K562 (cell line): ENCODE measurements at regions not wholly inside any gene's neighbourhood (a gene's known extent, or its start where the extent isn't known, plus 50 kb on each side); places are given as distances from the start of the nearest gene placed in this dataset.

Source experiments
- ATAC-seq: fragments of 200-7000 bp; cut with Tn5 transposase; 3 replicates; pipeline ENCODE4 v1.9.1; 2020; ENCODE audit warnings: moderate library complexity
- BruUV-seq: library from RNA; stranded (reverse); fragments of 400-500 nt; replicated peaks from 2 replicates; lab custom pipeline; 2021; lab: Mats Ljungman, UMichigan
- CTCF ChIA-PET: fragments of 300-600 bp; formaldehyde crosslinking; extraction: SDS; loops from one replicate; lab custom pipeline; 2021; ENCODE audit warnings: low intra/inter-chr PET ratio; lab: Yijun Ruan, JAX
- POLR2A ChIA-PET: fragments of 300-600, 350-650 bp; sonication (Branson Sonifier 250); formaldehyde crosslinking; extraction: SDS; loops from one replicate; lab custom pipeline; 2021; ENCODE audit warnings: antibody characterized with exemption, inconsistent platforms; lab: Yijun Ruan, JAX
- DNase-seq, 4 experiments: peaks; one replicate each; pipeline versions ENCODE4 v3.0.0 to v3.0.0-alpha.2; 2011 to 2018; ENCODE audit warnings: low spot score in 3 of 4, mixed read lengths in 3 of 4; ENCODE audit errors: extremely low read depth in 1 of 4
- FAIRE-seq: peaks from 2 replicates; lab custom pipeline; 2011; peaks lifted over from hg19 to GRCh38; lab: Jason Lieb, UNC
- H2AFZ ChIP-seq: 2 replicates; pipeline ENCODE4 v1.6.0; 2011; ENCODE audit warnings: low read depth, low read length, control low read depth, inconsistent platforms
- H3K27ac ChIP-seq: fragments of 200-600 bp; 3 replicates; pipeline ENCODE4 v1.8.0; 2011; ENCODE audit warnings: low read depth, mild to moderate bottlenecking, control low read depth, inconsistent platforms, low read length, moderate library complexity, mixed read lengths; ENCODE audit errors: extremely low read depth
- H3K27me3 ChIP-seq, 2 experiments: fragments of 300-600 bp in 1 of 2; 2 replicates in 1 of 2; 3 replicates in 1 of 2; pipeline versions ENCODE4 v1.6.0 to v1.8.0; 2011; ENCODE audit warnings: inconsistent platforms in 2 of 2, low read length in 2 of 2, mild to moderate bottlenecking in 1 of 2, mixed read lengths in 1 of 2, moderate library complexity in 1 of 2; ENCODE audit not compliant: control insufficient read depth in 2 of 2, insufficient read depth in 2 of 2
- H3K36me3 ChIP-seq: fragments of 300-600 bp; 3 replicates; pipeline ENCODE4 v1.8.0; 2011; ENCODE audit warnings: mild to moderate bottlenecking, low read length, inconsistent platforms; ENCODE audit not compliant: control insufficient read depth, insufficient read depth
- H3K4me1 ChIP-seq, 2 experiments: fragments of 200-600 bp in 1 of 2; replicated peaks in 1 of 2; 2 replicates in 1 of 2; 3 replicates in 1 of 2; pipeline versions ENCODE4 v1.5.1 to v1.8.0; 2011; ENCODE audit warnings: inconsistent platforms in 2 of 2, low read length in 2 of 2, mild to moderate bottlenecking in 1 of 2, mixed read lengths in 1 of 2, moderate library complexity in 1 of 2; ENCODE audit not compliant: control insufficient read depth in 2 of 2, insufficient read depth in 2 of 2
- H3K4me2 ChIP-seq: 2 replicates; pipeline ENCODE4 v1.6.1; 2011; ENCODE audit warnings: low read length, control low read depth, inconsistent platforms, mixed read lengths; ENCODE audit not compliant: insufficient read depth
- H3K4me3 ChIP-seq: fragments of 200-600 bp; sonication (generic), shearing (Covaris generic); 2 replicates; pipeline ENCODE4 v1.5.1; 2016; ENCODE audit warnings: control low read depth, inconsistent platforms
- H3K79me2 ChIP-seq: fragments of 200-600 bp; 3 replicates; pipeline ENCODE4 v1.8.0; 2011; ENCODE audit warnings: low read length, inconsistent platforms; ENCODE audit not compliant: control insufficient read depth, insufficient read depth
- H3K9ac ChIP-seq, 2 experiments: 2 replicates each; pipeline versions ENCODE4 v1.6.0 to v1.6.1; 2011; ENCODE audit warnings: low read depth in 2 of 2, low read length in 2 of 2, control low read depth in 1 of 2, inconsistent platforms in 1 of 2, mild to moderate bottlenecking in 1 of 2, mixed read lengths in 1 of 2; ENCODE audit not compliant: insufficient read depth in 1 of 2
- H3K9me1 ChIP-seq: one replicate; pipeline ENCODE4 v1.6.0; 2011; ENCODE audit warnings: inconsistent platforms, mild to moderate bottlenecking, low read length, moderate library complexity; ENCODE audit not compliant: control insufficient read depth, insufficient read depth
- H3K9me3 ChIP-seq: replicated peaks from 2 replicates; pipeline ENCODE4 v1.5.1; 2011; ENCODE audit warnings: low read depth, low read length, inconsistent platforms; ENCODE audit not compliant: control insufficient read depth, insufficient read depth
- H4K20me1 ChIP-seq: replicated peaks from 2 replicates; pipeline ENCODE4 v1.6.1; 2011; ENCODE audit warnings: low read length, inconsistent platforms, mixed read lengths; ENCODE audit not compliant: control insufficient read depth, insufficient read depth
- ARHGAP35 ChIP-seq: fragments of 450-650 bp; IDR thresholded peaks from 2 replicates; pipeline ENCODE4 v1.6.1; 2018; ENCODE audit not compliant: partially characterized antibody
- ETV5 ChIP-seq: sonication (generic); formaldehyde crosslinking; IDR thresholded peaks from 2 replicates; pipeline ENCODE4 v1.4.0; 2020; ENCODE audit warnings: low read depth, mild to moderate bottlenecking, missing genetic modification reagents
- HDAC6 ChIP-seq: IDR thresholded peaks from 2 replicates; pipeline ENCODE4 v1.6.1; 2012; ENCODE audit warnings: low read depth, mild to moderate bottlenecking, control low read depth, inconsistent platforms, low read length, moderate library complexity
- KDM1A ChIP-seq, 2 experiments: fragments of 450-650 bp; IDR thresholded peaks; 2 replicates each; pipeline ENCODE4 v1.6.1; 2016; ENCODE audit warnings: mild to moderate bottlenecking in 2 of 2
- NCOA1 ChIP-seq: fragments of 450-650 bp; IDR thresholded peaks from 2 replicates; pipeline ENCODE4 v1.6.1; 2016; ENCODE audit warnings: low read depth
- NKRF ChIP-seq: fragments of 450-650 bp; IDR thresholded peaks from 2 replicates; pipeline ENCODE4 v1.6.1; 2016; ENCODE audit warnings: borderline replicate concordance
- SFPQ ChIP-seq: fragments of 200-400 bp; formaldehyde crosslinking; IDR thresholded peaks from 2 replicates; pipeline ENCODE4 v1.6.1; 2017; ENCODE audit warnings: mild to moderate bottlenecking, low read depth, low read length, moderate library complexity
- STAT6 ChIP-seq: sonication (generic); formaldehyde crosslinking; IDR thresholded peaks from 2 replicates; pipeline ENCODE4 v1.8.1; 2023; ENCODE audit warnings: mild to moderate bottlenecking, missing genetic modification reagents
- ZNF12 ChIP-seq: sonication (generic); formaldehyde crosslinking; IDR thresholded peaks from 2 replicates; pipeline ENCODE4 v1.4.0; 2020; ENCODE audit warnings: mild to moderate bottlenecking, missing genetic modification reagents
- ZZZ3 ChIP-seq: fragments of 450-650 bp; IDR thresholded peaks from 2 replicates; pipeline ENCODE4 v1.6.1; 2016; ENCODE audit warnings: antibody characterized with exemption, mild to moderate bottlenecking, moderate library complexity
- WGBS: fragments of 100-300 bp; shearing (Covaris generic); methylation state at CpG from one replicate; pipeline ENCODE4 v1.1.6; 2016; ENCODE audit warnings: low coverage, mixed read lengths; ENCODE audit not compliant: insufficient coverage; ENCODE audit errors: missing lambda C conversion rate; 5-methylcytosine and 5-hydroxymethylcytosine counted together
- in situ Hi-C: fragments of 300-500 bp; cut with MboI; formaldehyde crosslinking; loops from 4 replicates; pipeline ENCODE4 v1.15.0; 2018; ENCODE audit warnings: inconsistent platforms, mixed read lengths
- intact Hi-C: fragments of 100-400 bp; cut with micrococcal nuclease; formaldehyde crosslinking; loops from 2 replicates; pipeline ENCODE4 v1.14.2; 2022

GRCh38 chr4:161317000-161317399 lies 846.8 kb downstream of the FSTL5 start:
- Histone ChIP-seq H3K9me3 (no peaks in the 10 kb centered on the region), H3K4me2 (no peak overlapping the region), H4K20me1 (no peaks in the 10 kb centered on the region), H3K36me3 (no peaks in the 10 kb centered on the region), H3K9ac (no peak overlapping the region), H3K9me1 (no peaks in the 10 kb centered on the region), H3K27ac (no peak overlapping the region), H3K4me3 (no peak overlapping the region), H3K4me1 (no peaks in the 10 kb centered on the region), H3K79me2 (no peaks in the 10 kb centered on the region), H3K27me3 (no peaks in the 10 kb centered on the region), H2AFZ (no peak overlapping the region)
- ChIA-PET POLR2A (no interaction called here), CTCF (no interaction called here)
- FAIRE-seq (no peak), ATAC-seq (no peak), DNase-seq (no peak)
- WGBS, result no CpG with 5 or more reads among the region's 4 CpGs
- intact Hi-C loops (no loop called here), in situ Hi-C loops (no loop called here)
- TF ChIP-seq ARHGAP35 (no peak), ZZZ3 (no peak), KDM1A (IDR thresholded peaks at IDR 0.05) (no peak)
- BruUV-seq, result no TSS peak

- in situ Hi-C loops, result no loop called here
- TF ChIP-seq HDAC6, result no peak
- no peak for TF ChIP-seq ZNF12
- TF ChIP-seq NKRF, result no peak
- TF ChIP-seq STAT6 (CRISPR knock-in tag), result no peak
- no peak for TF ChIP-seq ETV5 (CRISPR knock-in tag)
- no peak for TF ChIP-seq SFPQ
- TF ChIP-seq NCOA1, result no peak
These were observed 849.4 kb downstream of the FSTL5 start for GRCh38 chr4:161314371-161314770.

More at GRCh38 chr4:161314371-161314770, 849.4 kb downstream of the FSTL5 start:
- no peak for DNase-seq
- no peak for ATAC-seq
- Histone ChIP-seq H3K9me1 (no peaks in the 10 kb centered on the region), H3K4me2 (no peak overlapping the region), H3K9me3 (no peaks in the 10 kb centered on the region), H3K27me3 (no peaks in the 10 kb centered on the region), H4K20me1 (no peaks in the 10 kb centered on the region), H3K4me3 (no peak overlapping the region), H3K79me2 (no peaks in the 10 kb centered on the region), H2AFZ (no peak overlapping the region), H3K4me1 (no peaks in the 10 kb centered on the region), H3K27ac (no peak overlapping the region), H3K36me3 (no peaks in the 10 kb centered on the region), H3K9ac (no peak overlapping the region)
- POLR2A ChIA-PET, result no interaction called here
- CTCF ChIA-PET, result no interaction called here
- no CpG with 5 or more reads among the region's 3 CpGs for WGBS
- BruUV-seq, result no TSS peak
- intact Hi-C loops, result no loop called here
- FAIRE-seq, result no peak
